ENCODE measurements at regions not wholly inside any gene's neighbourhood (a gene's known extent, or its start where the extent isn't known, plus 50 kb on each side); places are given as distances from the start of the nearest gene placed in this dataset.

- H3K4me3 Mint-ChIP-seq, result no peak overlapping the region
- intact Hi-C loops (cut with micrococcal nuclease), result no loop called here
- H3K27me3 Mint-ChIP-seq (ENCODE audit: low read depth in 2 of 2), result peaks cover 21 to 27% of the 10 kb centered on the region in 2 donors
- no peaks in the 10 kb centered on the region for H3K9me3 ChIP-seq (ENCODE audit: control insufficient read depth, insufficient read depth, low read length)
- WGBS (ENCODE audit: insufficient coverage), result 92% methylated on average over 10 of the region's 10 CpGs
- H3K27me3 ChIP-seq (ENCODE audit: control insufficient read depth, insufficient read depth, low read length), result no peaks in the 10 kb centered on the region
- H3K27ac Mint-ChIP-seq, result no peak overlapping the region
- H3K27ac ChIP-seq (ENCODE audit: low read length), result no peak overlapping the region
- ATAC-seq (no peak), DNase-seq (no peak)
- H3K4me3 ChIP-seq (ENCODE audit: low read length), result no peak overlapping the region
- no peaks in the 10 kb centered on the region for H3K4me1 Mint-ChIP-seq
- no peaks in the 10 kb centered on the region for H3K36me3 ChIP-seq (ENCODE audit: control insufficient read depth, insufficient read depth, low read length)
- no peaks in the 10 kb centered on the region for H3K9me3 Mint-ChIP-seq
- no peaks in the 10 kb centered on the region for H3K36me3 Mint-ChIP-seq
- no peaks in the 10 kb centered on the region for H3K4me1 ChIP-seq (ENCODE audit: control insufficient read depth, insufficient read depth, low read length)
- TF ChIP-seq CTCF (IDR thresholded peaks at IDR 0.05), result no peak
Observed at GRCh38 chr22:48418831-48419230, 1408.8 kb downstream of the BRD1 start.

- H3K36me3 Mint-ChIP-seq, result no peaks in the 10 kb centered on the region
- WGBS (ENCODE audit: insufficient coverage), result 85% methylated on average over 24 of the region's 24 CpGs
- no peaks in the 10 kb centered on the region for H3K4me1 ChIP-seq (ENCODE audit: control insufficient read depth, insufficient read depth, low read length)
- intact Hi-C loops (cut with micrococcal nuclease), result no loop called here
- H3K27me3 ChIP-seq (ENCODE audit: control insufficient read depth, insufficient read depth, low read length), result no peaks in the 10 kb centered on the region
- H3K27ac ChIP-seq (ENCODE audit: low read length), result no peak overlapping the region
- DNase-seq, result no peak
- H3K9me3 ChIP-seq (ENCODE audit: control insufficient read depth, insufficient read depth, low read length), result no peaks in the 10 kb centered on the region
- TF ChIP-seq CTCF (IDR thresholded peaks at IDR 0.05), result no peak
- ATAC-seq, result no peak
- peaks cover 18 to 22% of the 10 kb centered on the region in 2 donors for H3K27me3 Mint-ChIP-seq (ENCODE audit: low read depth in 2 of 2)
- H3K4me3 Mint-ChIP-seq, result no peak overlapping the region
- H3K27ac Mint-ChIP-seq, result no peak overlapping the region
- no peaks in the 10 kb centered on the region for H3K9me3 Mint-ChIP-seq
- no peaks in the 10 kb centered on the region for H3K36me3 ChIP-seq (ENCODE audit: control insufficient read depth, insufficient read depth, low read length)
- no peaks in the 10 kb centered on the region for H3K4me1 Mint-ChIP-seq
- no peak overlapping the region for H3K4me3 ChIP-seq (ENCODE audit: low read length)
Observed at GRCh38 chr22:48417225-48418070, 1410.2 kb downstream of the BRD1 start.

- Histone ChIP-seq H3K4me1 (ENCODE audit: control insufficient read depth, insufficient read depth, low read length) (no peaks in the 10 kb centered on the region), H3K36me3 (ENCODE audit: control insufficient read depth, insufficient read depth, low read length) (no peaks in the 10 kb centered on the region), H3K4me3 (ENCODE audit: low read length) (no peak overlapping the region), H3K27me3 (ENCODE audit: control insufficient read depth, insufficient read depth, low read length) (no peaks in the 10 kb centered on the region), H3K9me3 (ENCODE audit: control insufficient read depth, insufficient read depth, low read length) (no peaks in the 10 kb centered on the region), H3K27ac (ENCODE audit: low read length) (no peak overlapping the region)
- intact Hi-C loops (cut with micrococcal nuclease), result no loop called here
- whole genome bisulfite sequencing (ENCODE audit: insufficient coverage), result 57% methylated on average over 16 of the region's 16 CpGs
- H3K27ac Mint-ChIP-seq, result no peak overlapping the region
- no peak for ATAC-seq
- H3K36me3 Mint-ChIP-seq, result no peaks in the 10 kb centered on the region
- H3K27me3 Mint-ChIP-seq (ENCODE audit: low read depth in 2 of 2), result peaks cover 18 to 23% of the 10 kb centered on the region in 2 donors
- no peak for DNase-seq
- H3K4me1 Mint-ChIP-seq, result no peaks in the 10 kb centered on the region
- H3K9me3 Mint-ChIP-seq, result no peaks in the 10 kb centered on the region
- H3K4me3 Mint-ChIP-seq, result no peak overlapping the region
- no peak for TF ChIP-seq CTCF (IDR thresholded peaks at IDR 0.05)
Observed at GRCh38 chr22:48416396-48417224, 1411.1 kb downstream of the BRD1 start.
